ENCODE measurements at regions not wholly inside any gene's neighbourhood (a gene's known extent, or its start where the extent isn't known, plus 50 kb on each side); places are given as distances from the start of the nearest gene placed in this dataset.

GRCh38 chr2:133627741-133628140, 59.5 kb upstream of the NCKAP5 start:
- TF ChIP-seq MYNN (IDR thresholded peaks at IDR 0.05) = no peak
- TF ChIP-seq MYNN (CRISPR knock-in tag; IDR thresholded peaks at IDR 0.05) = no peak
- TF ChIP-seq CBFA2T2 (conservative IDR thresholded peaks at IDR 0.05) = no peak
- TF ChIP-seq THRB (CRISPR knock-in tag; conservative IDR thresholded peaks at IDR 0.05) = no peak
- TF ChIP-seq ZNF174 (CRISPR knock-in tag; IDR thresholded peaks at IDR 0.05) = no peak
- no peak for TF ChIP-seq CTCF (IDR thresholded peaks at IDR 0.05 in 2 of 3, conservative IDR thresholded peaks at IDR 0.05 in 1 of 3; ENCODE audit: insufficient read depth in 2 of 3, low read depth in 1 of 3, low read length in 3 of 3)
- no peak for TF ChIP-seq SREBF2 (CRISPR knock-in tag; IDR thresholded peaks at IDR 0.05)
- TF ChIP-seq E2F4 (CRISPR knock-in tag; IDR thresholded peaks at IDR 0.05; ENCODE audit: low read depth) = no peak
